C4-2B (cell line): ENCODE measurements at regions not wholly inside any gene's neighbourhood (a gene's known extent, or its start where the extent isn't known, plus 50 kb on each side); places are given as distances from the start of the nearest gene placed in this dataset.

Experiments used
- CTCF ChIP-seq: fragments of 450-650 bp; conservative IDR thresholded peaks from 2 replicates; pipeline ENCODE4 v1.5.1; 2017; ENCODE audit warnings: mild to moderate bottlenecking
- ZFX ChIP-seq: fragments of 450-650 bp; IDR thresholded peaks from 2 replicates; pipeline ENCODE4 v1.6.1; 2017

GRCh38 chr1:87231703-87232367, 96.8 kb upstream of the LMO4 start:
- TF ChIP-seq CTCF (no peak), ZFX (no peak)
